ENCODE measurements at regions not wholly inside any gene's neighbourhood (a gene's known extent, or its start where the extent isn't known, plus 50 kb on each side); places are given as distances from the start of the nearest gene placed in this dataset.

- no peak for TF ChIP-seq MYC (IDR thresholded peaks at IDR 0.05; ENCODE audit: low read depth, low read length)
- TF ChIP-seq GATA2 (IDR thresholded peaks at IDR 0.05; ENCODE audit: insufficient read depth, insufficient read length, low read depth, low read length): no peak
- TF ChIP-seq CTCF (IDR thresholded peaks at IDR 0.05; ENCODE audit: extremely low read depth in 1 of 2, insufficient read depth in 1 of 2, low read depth in 1 of 2, low read length in 2 of 2): no peak
- TF ChIP-seq FOS (IDR thresholded peaks at IDR 0.05; ENCODE audit: borderline replicate concordance, insufficient read depth, low read length): no peak
- no peak for TF ChIP-seq EZH2 (IDR thresholded peaks at IDR 0.05; ENCODE audit: borderline replicate concordance, low read depth, low read length, severe bottlenecking)
- no peak for TF ChIP-seq POLR2A (IDR thresholded peaks at IDR 0.05; ENCODE audit: low read depth, low read length)
- no peak for TF ChIP-seq MAX (IDR thresholded peaks at IDR 0.05; ENCODE audit: insufficient read depth, insufficient read length)
- Histone ChIP-seq H3K4me1 (ENCODE audit: control insufficient read depth, extremely low read depth, insufficient read depth, low read length) (no peaks in the 10 kb centered on the region), H3K79me2 (ENCODE audit: control insufficient read depth, insufficient read depth, low read length) (no peaks in the 10 kb centered on the region), H2AFZ (ENCODE audit: low read depth, low read length) (no peak overlapping the region), H3K4me3 (replicated peaks in 1 of 3; ENCODE audit: insufficient read depth in 1 of 3, low read depth in 1 of 3, low read length in 3 of 3) (no peak overlapping the region), H3K4me2 (ENCODE audit: insufficient read depth, low read length) (no peak overlapping the region), H3K27me3 (ENCODE audit: control insufficient read depth in 2 of 2, insufficient read depth in 2 of 2, low read length in 2 of 2) (no peaks in the 10 kb centered on the region), H3K9ac (replicated peaks; ENCODE audit: extremely low read depth, insufficient read depth, low read length) (no peak overlapping the region), H3K27ac (ENCODE audit: insufficient read depth, low read depth, low read length) (no peak overlapping the region), H3K36me3 (ENCODE audit: control insufficient read depth in 2 of 2, extremely low read depth in 1 of 2, insufficient read depth in 2 of 2, low read length in 2 of 2) (no peaks in the 10 kb centered on the region), H3K9me1 (replicated peaks; ENCODE audit: control insufficient read depth, extremely low read depth, insufficient read depth, low read length) (no peaks in the 10 kb centered on the region), H4K20me1 (replicated peaks; ENCODE audit: control insufficient read depth, extremely low read depth, insufficient read depth, low read length) (no peaks in the 10 kb centered on the region), H3K9me3 (replicated peaks; ENCODE audit: control insufficient read depth, insufficient read depth, low read length) (no peaks in the 10 kb centered on the region)
- intact Hi-C loops (cut with micrococcal nuclease) (no loop called here), dilution Hi-C loops (cut with MboI; ENCODE audit: extremely low pct_ligation_motif_present, low sequenced_read_pairs) (no loop called here)
- FAIRE-seq: no peak
- DNase-seq (ENCODE audit: low read depth, low spot score): no peak
- ChIA-PET CTCF (no interaction called here), POLR2A (no interaction called here)
- no TSS peak for BruUV-seq (replicated peaks)
These were observed 1186.3 kb upstream of the CELF4 start for GRCh38 chr18:38751898-38752297.

- BruUV-seq (replicated peaks): no TSS peak
- Histone ChIP-seq H3K9me3 (replicated peaks; ENCODE audit: control insufficient read depth, insufficient read depth, low read length) (no peaks in the 10 kb centered on the region), H3K36me3 (ENCODE audit: control insufficient read depth in 2 of 2, extremely low read depth in 1 of 2, insufficient read depth in 2 of 2, low read length in 2 of 2) (no peaks in the 10 kb centered on the region), H3K27ac (ENCODE audit: insufficient read depth, low read depth, low read length) (no peak overlapping the region), H3K4me3 (replicated peaks in 1 of 3; ENCODE audit: insufficient read depth in 1 of 3, low read depth in 1 of 3, low read length in 3 of 3) (no peak overlapping the region), H4K20me1 (replicated peaks; ENCODE audit: control insufficient read depth, extremely low read depth, insufficient read depth, low read length) (no peaks in the 10 kb centered on the region), H3K79me2 (ENCODE audit: control insufficient read depth, insufficient read depth, low read length) (no peaks in the 10 kb centered on the region), H3K9me1 (replicated peaks; ENCODE audit: control insufficient read depth, extremely low read depth, insufficient read depth, low read length) (no peaks in the 10 kb centered on the region), H3K27me3 (ENCODE audit: control insufficient read depth in 2 of 2, insufficient read depth in 2 of 2, low read length in 2 of 2) (no peaks in the 10 kb centered on the region), H3K4me1 (ENCODE audit: control insufficient read depth, extremely low read depth, insufficient read depth, low read length) (no peaks in the 10 kb centered on the region), H3K9ac (replicated peaks; ENCODE audit: extremely low read depth, insufficient read depth, low read length) (no peak overlapping the region), H2AFZ (ENCODE audit: low read depth, low read length) (no peak overlapping the region), H3K4me2 (ENCODE audit: insufficient read depth, low read length) (no peak overlapping the region)
- FAIRE-seq: no peak
- POLR2A ChIA-PET: no interaction called here
- CTCF ChIA-PET: no interaction called here
- TF ChIP-seq EZH2 (IDR thresholded peaks at IDR 0.05; ENCODE audit: borderline replicate concordance, low read depth, low read length, severe bottlenecking) (no peak), MYC (IDR thresholded peaks at IDR 0.05; ENCODE audit: low read depth, low read length) (no peak), POLR2AphosphoS5 (IDR thresholded peaks at IDR 0.05; ENCODE audit: insufficient read depth, low read depth, low read length) (no peak), FOS (IDR thresholded peaks at IDR 0.05; ENCODE audit: borderline replicate concordance, insufficient read depth, low read length) (no peak), JUN (IDR thresholded peaks at IDR 0.05; ENCODE audit: borderline replicate concordance, insufficient read depth, insufficient read length, low read depth) (no peak), MAX (IDR thresholded peaks at IDR 0.05; ENCODE audit: insufficient read depth, insufficient read length) (no peak), POLR2A (IDR thresholded peaks at IDR 0.05; ENCODE audit: low read depth, low read length) (no peak), GATA2 (IDR thresholded peaks at IDR 0.05; ENCODE audit: insufficient read depth, insufficient read length, low read depth, low read length) (no peak)
- intact Hi-C loops (cut with micrococcal nuclease) (no loop called here), dilution Hi-C loops (cut with MboI; ENCODE audit: extremely low pct_ligation_motif_present, low sequenced_read_pairs) (no loop called here)
- no peak for DNase-seq (ENCODE audit: low read depth, low spot score)
These were observed 1185.6 kb upstream of the CELF4 start for GRCh38 chr18:38751211-38751610.

Data from endothelial cell of umbilical vein (primary cell).